B cell (primary cell): ENCODE measurements at regions not wholly inside any gene's neighbourhood (a gene's known extent, or its start where the extent isn't known, plus 50 kb on each side); places are given as distances from the start of the nearest gene placed in this dataset.

ENCODE experiments used
- ATAC-seq: fragments of 200-7000 bp; cut with Tn5 transposase; one replicate; pipeline ENCODE4 v1.10.0; 2021; ENCODE audit warnings: low read depth, mild to moderate bottlenecking, moderate number of reproducible peaks, moderate library complexity
- CTCF ChIA-PET: fragments of 350-600 bp; sonication (Branson Sonifier 250); formaldehyde crosslinking; loops from one replicate; lab custom pipeline; 2021; ENCODE audit warnings: antibody characterized with exemption, inconsistent platforms; lab: Charles Lee
- POLR2A ChIA-PET: fragments of 350-600 bp; sonication (Branson Sonifier 250); formaldehyde crosslinking; loops from one replicate; lab custom pipeline; 2021; ENCODE audit warnings: antibody characterized with exemption; lab: Charles Lee
- DNase-seq: peaks from one replicate; pipeline ENCODE4 v3.0.0; 2013
- H2AFZ ChIP-seq: 2 replicates; pipeline ENCODE4 v1.6.1; 2012; ENCODE audit warnings: mild to moderate bottlenecking, low read depth, low read length; ENCODE audit not compliant: insufficient read depth, poor library complexity, severe bottlenecking
- H3K27ac ChIP-seq, 2 donors: 1 replicate in 1 of 2; 2 replicates in 1 of 2; pipeline ENCODE4 v1.5.1; 2012 to 2013; ENCODE audit warnings: low read length in 2 of 2, mild to moderate bottlenecking in 2 of 2, moderate library complexity in 1 of 2
- H3K27me3 ChIP-seq, 4 experiments: fragments of 200-600 bp in 1 of 4; sonication (generic) in 1 of 4; replicated peaks in 1 of 4; 1 replicate in 2 of 4; 2 replicates in 2 of 4; pipeline versions ENCODE4 v1.6.1 to v1.7.0; 2013 to 2016; ENCODE audit warnings: low read length in 3 of 4, mild to moderate bottlenecking in 2 of 4, mixed read lengths in 1 of 4, moderate library complexity in 1 of 4; ENCODE audit not compliant: insufficient read depth in 4 of 4, control insufficient read depth in 3 of 4; ENCODE audit errors: control extremely low read depth in 1 of 4
- H3K36me3 ChIP-seq, 2 experiments: replicated peaks in 1 of 2; 1 replicate in 1 of 2; 2 replicates in 1 of 2; pipeline versions ENCODE4 v1.6.1 to v1.7.1; 2013; ENCODE audit warnings: low read length in 1 of 2; ENCODE audit not compliant: insufficient read depth in 2 of 2, control insufficient read depth in 1 of 2; ENCODE audit errors: control extremely low read depth in 1 of 2, extremely low read depth in 1 of 2
- H3K4me1 ChIP-seq, 2 donors: fragments of 200-600 bp in 1 of 2; sonication (generic) in 1 of 2; 1 replicate in 1 of 2; 2 replicates in 1 of 2; pipeline versions ENCODE4 v1.5.1 to v1.6.1; 2013 to 2017; ENCODE audit warnings: low read length in 2 of 2; ENCODE audit not compliant: control insufficient read depth in 2 of 2, insufficient read depth in 2 of 2
- H3K4me2 ChIP-seq: replicated peaks from 2 replicates; pipeline ENCODE3; 2012; ENCODE audit warnings: mild to moderate bottlenecking, low read depth, low read length; ENCODE audit not compliant: poor library complexity, severe bottlenecking
- H3K4me3 ChIP-seq, 5 experiments: fragments of 200-600 bp in 1 of 5; sonication (generic) in 1 of 5; 1 replicate in 3 of 5; 2 replicates in 2 of 5; pipeline versions ENCODE4 v1.5.1 to v1.7.0; 2011 to 2016; ENCODE audit warnings: low read length in 4 of 5, mild to moderate bottlenecking in 4 of 5, low read depth in 2 of 5, control low read depth in 1 of 5, moderate library complexity in 1 of 5; ENCODE audit not compliant: insufficient read depth in 1 of 5; ENCODE audit errors: control extremely low read depth in 1 of 5, extremely low read depth in 1 of 5
- H3K79me2 ChIP-seq: fragments of 200-600 bp; sonication (generic); one replicate; pipeline ENCODE4 v1.6.0; 2016; ENCODE audit warnings: low read length; ENCODE audit not compliant: control insufficient read depth, insufficient read depth
- H3K9ac ChIP-seq: fragments of 200-600 bp; sonication (generic); 2 replicates; pipeline ENCODE4 v1.6.1; 2017; ENCODE audit warnings: mild to moderate bottlenecking, low read length, moderate library complexity
- H3K9me3 ChIP-seq, 3 donors: one replicate each; pipeline versions ENCODE4 v1.6.1 to v1.7.1; 2013; ENCODE audit warnings: low read length in 2 of 3; ENCODE audit not compliant: control insufficient read depth in 2 of 3, insufficient read depth in 1 of 3; ENCODE audit errors: control extremely low read depth in 1 of 3
- H4K20me1 ChIP-seq: 2 replicates; pipeline ENCODE4 v1.6.0; 2012; ENCODE audit warnings: mild to moderate bottlenecking, low read length; ENCODE audit not compliant: insufficient read depth, control insufficient read depth, poor library complexity, severe bottlenecking
- H3K27ac Mint-ChIP-seq: one replicate; pipeline ENCODE4 v1.8.0; 2021; ENCODE audit warnings: mixed read lengths
- H3K27me3 Mint-ChIP-seq: one replicate; pipeline ENCODE4 v1.8.0; 2021; ENCODE audit warnings: mixed read lengths
- H3K4me1 Mint-ChIP-seq: one replicate; pipeline ENCODE4 v1.8.0; 2021; ENCODE audit warnings: mixed read lengths
- H3K4me3 Mint-ChIP-seq: one replicate; pipeline ENCODE4 v1.8.0; 2021; ENCODE audit warnings: mixed read lengths
- H3K9me3 Mint-ChIP-seq: one replicate; pipeline ENCODE4 v1.8.0; 2022; ENCODE audit warnings: mixed read lengths; ENCODE audit not compliant: insufficient read depth
- EZH2 ChIP-seq: IDR thresholded peaks from 2 replicates; pipeline ENCODE4 v1.6.1; 2012; ENCODE audit warnings: borderline replicate concordance, low read depth, mild to moderate bottlenecking, moderate library complexity, low read length; ENCODE audit not compliant: insufficient read depth, poor library complexity, severe bottlenecking
- WGBS: methylation state at CpG from one replicate; pipeline ENCODE4 v1.1.5; 2013; ENCODE audit warnings: missing lambda C conversion rate; ENCODE audit not compliant: insufficient coverage; 5-methylcytosine and 5-hydroxymethylcytosine counted together
- intact Hi-C: fragments of 100-400 bp; cut with micrococcal nuclease; formaldehyde crosslinking; loops from one replicate; pipeline ENCODE4 v1.10.0; 2022
- TF ChIP-seq, protein P1 (sequence below): fragments of 200-600 bp; IDR thresholded peaks from one replicate; pipeline ENCODE4 v1.8.0; 2022; ENCODE audit warnings: antibody characterized with exemption, mild to moderate bottlenecking

DNA sequence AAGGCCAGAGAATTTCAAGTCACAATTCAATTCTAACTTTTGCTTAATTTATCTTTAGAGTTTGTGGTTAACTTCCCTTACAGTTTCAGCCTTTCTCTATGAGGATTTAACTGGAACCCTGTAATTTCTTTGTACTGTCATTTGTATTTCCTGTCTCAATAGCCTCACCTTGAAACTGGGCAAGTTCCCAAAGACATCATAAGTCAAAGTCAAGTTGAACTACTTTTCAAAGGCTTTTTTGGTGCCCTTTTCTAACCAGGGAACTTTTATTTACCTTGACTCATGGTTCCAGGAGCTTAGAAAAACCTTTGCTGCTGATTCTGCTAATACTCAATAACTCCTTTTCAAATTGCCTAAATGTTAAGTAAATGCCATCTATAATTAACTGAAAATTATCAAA, 200.8 kb upstream of the KRR1 start:
- POLR2A ChIA-PET = no interaction called here
- H3K27ac Mint-ChIP-seq = no peak overlapping the region

DNA sequence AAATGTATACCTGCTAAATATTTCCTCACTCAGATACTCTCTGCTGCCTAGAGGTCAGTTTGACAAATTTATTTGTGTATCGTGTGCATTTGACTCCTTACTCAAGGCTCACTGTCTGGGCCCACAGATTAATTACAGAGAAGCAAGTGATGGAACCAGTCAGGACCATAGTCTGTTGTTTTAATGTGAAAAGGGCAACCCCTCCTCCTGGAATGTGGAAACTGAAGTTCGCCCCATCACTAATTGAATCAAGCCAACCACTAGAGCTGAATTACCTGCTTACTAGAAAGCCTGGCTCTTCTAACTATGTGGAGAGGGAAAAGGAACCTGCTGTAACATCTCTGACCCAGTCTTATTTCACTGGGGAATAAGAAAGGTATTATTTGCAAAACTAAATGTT, 199.9 kb upstream of the KRR1 start:
- no peak overlapping the region for H3K9ac ChIP-seq
- no peaks in the 10 kb centered on the region for H3K4me1 ChIP-seq
- Mint-ChIP-seq H3K9me3 (no peaks in the 10 kb centered on the region), H3K27me3 (peaks cover 2% of the 10 kb centered on the region), H3K4me1 (no peaks in the 10 kb centered on the region), H3K27ac (no peak overlapping the region), H3K4me3 (no peak overlapping the region)
- no peaks in the 10 kb centered on the region for H3K9me3 ChIP-seq
- no peaks in the 10 kb centered on the region for H3K36me3 ChIP-seq
- H3K79me2 ChIP-seq = no peaks in the 10 kb centered on the region
- H3K4me2 ChIP-seq = no peak overlapping the region
- CTCF ChIA-PET = no interaction called here
- TF ChIP-seq, protein P1, sequence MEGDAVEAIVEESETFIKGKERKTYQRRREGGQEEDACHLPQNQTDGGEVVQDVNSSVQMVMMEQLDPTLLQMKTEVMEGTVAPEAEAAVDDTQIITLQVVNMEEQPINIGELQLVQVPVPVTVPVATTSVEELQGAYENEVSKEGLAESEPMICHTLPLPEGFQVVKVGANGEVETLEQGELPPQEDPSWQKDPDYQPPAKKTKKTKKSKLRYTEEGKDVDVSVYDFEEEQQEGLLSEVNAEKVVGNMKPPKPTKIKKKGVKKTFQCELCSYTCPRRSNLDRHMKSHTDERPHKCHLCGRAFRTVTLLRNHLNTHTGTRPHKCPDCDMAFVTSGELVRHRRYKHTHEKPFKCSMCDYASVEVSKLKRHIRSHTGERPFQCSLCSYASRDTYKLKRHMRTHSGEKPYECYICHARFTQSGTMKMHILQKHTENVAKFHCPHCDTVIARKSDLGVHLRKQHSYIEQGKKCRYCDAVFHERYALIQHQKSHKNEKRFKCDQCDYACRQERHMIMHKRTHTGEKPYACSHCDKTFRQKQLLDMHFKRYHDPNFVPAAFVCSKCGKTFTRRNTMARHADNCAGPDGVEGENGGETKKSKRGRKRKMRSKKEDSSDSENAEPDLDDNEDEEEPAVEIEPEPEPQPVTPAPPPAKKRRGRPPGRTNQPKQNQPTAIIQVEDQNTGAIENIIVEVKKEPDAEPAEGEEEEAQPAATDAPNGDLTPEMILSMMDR = no peak
- TF ChIP-seq EZH2 = no peak
- intact Hi-C loops = no loop called here
- H3K27ac ChIP-seq = no peak overlapping the region
- POLR2A ChIA-PET = no interaction called here
- 100% methylated on average over 1 of the region's 2 CpGs for WGBS
- no peak overlapping the region for H3K4me3 ChIP-seq
- H3K27me3 ChIP-seq = no peaks in the 10 kb centered on the region
- ATAC-seq (no peak), DNase-seq (no peak)
- no peak overlapping the region for H2AFZ ChIP-seq
- H4K20me1 ChIP-seq = no peaks in the 10 kb centered on the region

More for the DNA sequence above, 200.8 kb upstream of the KRR1 start:
- H3K79me2 ChIP-seq = no peaks in the 10 kb centered on the region
- no peaks in the 10 kb centered on the region for H4K20me1 ChIP-seq
- H3K4me3 ChIP-seq = no peak overlapping the region
- H3K9ac ChIP-seq = no peak overlapping the region
- DNase-seq (no peak), ATAC-seq (no peak)
- no peak overlapping the region for H2AFZ ChIP-seq
- intact Hi-C loops = no loop called here
- Mint-ChIP-seq H3K27me3 (peaks cover 2% of the 10 kb centered on the region), H3K9me3 (no peaks in the 10 kb centered on the region), H3K4me3 (no peak overlapping the region), H3K4me1 (no peaks in the 10 kb centered on the region)
- CTCF ChIA-PET = no interaction called here
- no peaks in the 10 kb centered on the region for H3K4me1 ChIP-seq
- H3K27me3 ChIP-seq = no peaks in the 10 kb centered on the region
- H3K36me3 ChIP-seq = no peaks in the 10 kb centered on the region
- no peak overlapping the region for H3K4me2 ChIP-seq
- H3K9me3 ChIP-seq = no peaks in the 10 kb centered on the region
- no peak overlapping the region for H3K27ac ChIP-seq
- TF ChIP-seq, protein P1 = no peak
- no peak for TF ChIP-seq EZH2
